PC-3 (cell line): ENCODE measurements at regions not wholly inside any gene's neighbourhood (a gene's known extent, or its start where the extent isn't known, plus 50 kb on each side); places are given as distances from the start of the nearest gene placed in this dataset.

Experiments used
- ATAC-seq: fragments of 200-7000 bp; cut with Tn5 transposase; 2 replicates; pipeline ENCODE4 v1.9.1; 2020; ENCODE audit warnings: mild to moderate bottlenecking, moderate library complexity
- BruUV-seq: library from RNA; stranded (reverse); fragments of 400-500 nt; replicated peaks from 2 replicates; lab custom pipeline; 2021; lab: Mats Ljungman, UMichigan
- CTCF ChIA-PET: fragments of 300-600 bp; sonication (Branson Sonifier 250); formaldehyde crosslinking; loops from one replicate; lab custom pipeline; 2022; ENCODE audit warnings: antibody characterized with exemption; lab: Charles Lee
- POLR2A ChIA-PET: fragments of 300-600 bp; sonication (Branson Sonifier 250); formaldehyde crosslinking; loops from one replicate; lab custom pipeline; 2022; ENCODE audit warnings: antibody characterized with exemption; ENCODE audit not compliant: unreplicated experiment; lab: Charles Lee
- DNase-seq: peaks from one replicate; pipeline ENCODE4 v3.0.0-alpha.2; 2015
- H2AFZ ChIP-seq: fragments of 300-600 bp; sonication (generic); 2 replicates; pipeline ENCODE4 v1.6.0; 2016; ENCODE audit warnings: antibody characterized with exemption, low read length
- H3F3A ChIP-seq: fragments of 300-600 bp; sonication (generic); one replicate; pipeline ENCODE4 v1.6.0; 2017; ENCODE audit warnings: antibody characterized with exemption, low read length, control low read depth, mild to moderate bottlenecking; ENCODE audit not compliant: unreplicated experiment
- H3K27ac ChIP-seq: fragments of 300-600 bp; sonication (generic); 2 replicates; pipeline ENCODE4 v1.5.1; 2016; ENCODE audit warnings: mild to moderate bottlenecking, low read length
- H3K27me3 ChIP-seq: fragments of 300-600 bp; sonication (generic); 2 replicates; pipeline ENCODE4 v1.6.1; 2016; ENCODE audit warnings: low read length, mixed read lengths
- H3K36me3 ChIP-seq: fragments of 300-600 bp; sonication (generic); 2 replicates; pipeline ENCODE4 v1.6.1; 2016; ENCODE audit warnings: low read depth, mixed run types, low read length, mixed read lengths
- H3K4me1 ChIP-seq: fragments of 300-600 bp; sonication (generic); 2 replicates; pipeline ENCODE4 v1.5.1; 2016; ENCODE audit warnings: low read length; ENCODE audit not compliant: insufficient read depth
- H3K4me2 ChIP-seq: fragments of 300-600 bp; sonication (generic); 2 replicates; pipeline ENCODE4 v1.6.0; 2016; ENCODE audit warnings: low read length
- H3K4me3 ChIP-seq: fragments of 300-600 bp; sonication (generic); 2 replicates; pipeline ENCODE4 v1.5.1; 2016; ENCODE audit warnings: mild to moderate bottlenecking, low read length, mixed read lengths
- H3K79me2 ChIP-seq: fragments of 300-600 bp; sonication (generic); 2 replicates; pipeline ENCODE4 v1.6.1; 2017; ENCODE audit warnings: low read length, mixed read lengths
- H3K9ac ChIP-seq: fragments of 300-600 bp; sonication (generic); 2 replicates; pipeline ENCODE4 v1.6.0; 2016; ENCODE audit warnings: mild to moderate bottlenecking, low read length
- H3K9me2 ChIP-seq: fragments of 300-600 bp; sonication (generic); replicated peaks from 2 replicates; pipeline ENCODE4 v1.6.1; 2016; ENCODE audit warnings: mixed run types, low read length, mixed read lengths
- H3K9me3 ChIP-seq: fragments of 300-600 bp; sonication (generic); 2 replicates; pipeline ENCODE4 v1.6.1; 2016; ENCODE audit warnings: low read length, mixed read lengths
- H4K20me1 ChIP-seq: fragments of 300-600 bp; sonication (generic); 2 replicates; pipeline ENCODE4 v1.6.1; 2016; ENCODE audit warnings: low read length, mixed read lengths
- EZH2 ChIP-seq: fragments of 300-600 bp; sonication (generic); IDR thresholded peaks from one replicate; pipeline ENCODE4 v1.6.1; 2017; ENCODE audit warnings: antibody characterized with exemption, mild to moderate bottlenecking, low read length; ENCODE audit not compliant: unreplicated experiment
- EZH2phosphoT487 ChIP-seq: fragments of 300-600 bp; sonication (generic); IDR thresholded peaks from 2 replicates; pipeline ENCODE4 v1.6.1; 2018; ENCODE audit warnings: mild to moderate bottlenecking, antibody characterized with exemption, low read length, borderline replicate concordance
- intact Hi-C: fragments of 100-400 bp; cut with micrococcal nuclease; formaldehyde crosslinking; loops from 2 replicates; pipeline ENCODE4 v1.9.0; 2023
- TF ChIP-seq, protein P1 (sequence below): fragments of 300-600 bp; sonication (generic); conservative IDR thresholded peaks from 2 replicates; pipeline ENCODE4 v1.5.1; 2017; ENCODE audit warnings: antibody characterized with exemption, low read depth, mild to moderate bottlenecking, low read length

- no TSS peak for BruUV-seq
- Histone ChIP-seq H3K27me3 (no peaks in the 10 kb centered on the region), H3K4me1 (no peaks in the 10 kb centered on the region), H3K9me3 (no peaks in the 10 kb centered on the region), H3K27ac (no peak overlapping the region), H2AFZ (no peak overlapping the region), H3K79me2 (no peaks in the 10 kb centered on the region), H3K9ac (no peak overlapping the region), H3K4me2 (no peak overlapping the region), H4K20me1 (no peaks in the 10 kb centered on the region), H3K9me2 (no peaks in the 10 kb centered on the region), H3K4me3 (no peak overlapping the region), H3K36me3 (no peaks in the 10 kb centered on the region), H3F3A (no peaks in the 10 kb centered on the region)
- CTCF ChIA-PET, result no interaction called here
- no peak for ATAC-seq
- DNase-seq, result no peak
- intact Hi-C loops, result no loop called here
- no peak for TF ChIP-seq EZH2phosphoT487
- TF ChIP-seq, protein P1, sequence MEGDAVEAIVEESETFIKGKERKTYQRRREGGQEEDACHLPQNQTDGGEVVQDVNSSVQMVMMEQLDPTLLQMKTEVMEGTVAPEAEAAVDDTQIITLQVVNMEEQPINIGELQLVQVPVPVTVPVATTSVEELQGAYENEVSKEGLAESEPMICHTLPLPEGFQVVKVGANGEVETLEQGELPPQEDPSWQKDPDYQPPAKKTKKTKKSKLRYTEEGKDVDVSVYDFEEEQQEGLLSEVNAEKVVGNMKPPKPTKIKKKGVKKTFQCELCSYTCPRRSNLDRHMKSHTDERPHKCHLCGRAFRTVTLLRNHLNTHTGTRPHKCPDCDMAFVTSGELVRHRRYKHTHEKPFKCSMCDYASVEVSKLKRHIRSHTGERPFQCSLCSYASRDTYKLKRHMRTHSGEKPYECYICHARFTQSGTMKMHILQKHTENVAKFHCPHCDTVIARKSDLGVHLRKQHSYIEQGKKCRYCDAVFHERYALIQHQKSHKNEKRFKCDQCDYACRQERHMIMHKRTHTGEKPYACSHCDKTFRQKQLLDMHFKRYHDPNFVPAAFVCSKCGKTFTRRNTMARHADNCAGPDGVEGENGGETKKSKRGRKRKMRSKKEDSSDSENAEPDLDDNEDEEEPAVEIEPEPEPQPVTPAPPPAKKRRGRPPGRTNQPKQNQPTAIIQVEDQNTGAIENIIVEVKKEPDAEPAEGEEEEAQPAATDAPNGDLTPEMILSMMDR, result no peak
- TF ChIP-seq EZH2, result no peak
- POLR2A ChIA-PET, result no interaction called here
Measured at GRCh38 chr9:75803130-75803529, 87.3 kb upstream of the PCSK5 start.

- intact Hi-C loops, result no loop called here
- H3K36me3 ChIP-seq, result no peaks in the 10 kb centered on the region
- no peaks in the 10 kb centered on the region for H3K9me2 ChIP-seq
- no peaks in the 10 kb centered on the region for H4K20me1 ChIP-seq
- ChIA-PET CTCF (no interaction called here), POLR2A (no interaction called here)
- TF ChIP-seq, protein P1, result no peak
- TF ChIP-seq EZH2 (no peak), EZH2phosphoT487 (no peak)
- H3F3A ChIP-seq, result no peaks in the 10 kb centered on the region
- H3K4me1 ChIP-seq, result no peaks in the 10 kb centered on the region
- no TSS peak for BruUV-seq
- H3K9me3 ChIP-seq, result no peaks in the 10 kb centered on the region
- H3K4me3 ChIP-seq, result no peak overlapping the region
- H3K4me2 ChIP-seq, result no peak overlapping the region
- H2AFZ ChIP-seq, result no peak overlapping the region
- H3K79me2 ChIP-seq, result no peaks in the 10 kb centered on the region
- ATAC-seq, result no peak
- no peak overlapping the region for H3K9ac ChIP-seq
- H3K27ac ChIP-seq, result no peak overlapping the region
- H3K27me3 ChIP-seq, result no peaks in the 10 kb centered on the region
- DNase-seq, result no peak
Measured at GRCh38 chr9:75810063-75810462, 80.4 kb upstream of the PCSK5 start.

DNA sequence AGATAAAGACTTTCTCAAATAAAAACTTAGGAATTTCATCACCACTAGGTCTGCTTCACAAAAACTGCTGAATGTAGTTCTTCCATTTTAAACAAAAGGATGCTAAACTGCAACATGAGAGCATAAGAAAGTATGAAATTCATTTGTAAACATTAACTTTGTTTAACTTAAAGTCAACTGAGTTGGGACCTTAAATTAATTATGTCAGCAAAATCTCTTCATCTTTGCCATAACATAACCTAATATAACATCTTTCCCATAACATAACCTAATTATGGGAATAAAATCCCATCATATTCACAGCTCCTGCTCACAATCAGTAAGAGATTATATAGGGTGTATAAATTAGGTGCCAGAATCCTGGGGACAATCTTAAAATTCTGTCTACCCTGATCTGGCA is 78.8 kb upstream of the PCSK5 start:
- TF ChIP-seq, protein P1, result no peak
- no peak for TF ChIP-seq EZH2phosphoT487
- TF ChIP-seq EZH2, result no peak
- Histone ChIP-seq H3K27me3 (no peaks in the 10 kb centered on the region), H2AFZ (no peak overlapping the region), H3K79me2 (no peaks in the 10 kb centered on the region), H3K9me3 (no peaks in the 10 kb centered on the region), H3K27ac (no peak overlapping the region), H3K4me2 (no peak overlapping the region), H4K20me1 (no peaks in the 10 kb centered on the region), H3F3A (no peaks in the 10 kb centered on the region), H3K4me3 (no peak overlapping the region), H3K9ac (no peak overlapping the region), H3K4me1 (no peaks in the 10 kb centered on the region), H3K36me3 (no peaks in the 10 kb centered on the region), H3K9me2 (no peaks in the 10 kb centered on the region)
- ChIA-PET POLR2A (no interaction called here), CTCF (no interaction called here)
- DNase-seq, result no peak
- BruUV-seq, result no TSS peak
- no peak for ATAC-seq
- intact Hi-C loops, result no loop called here
